ENCODE measurements at regions not wholly inside any gene's neighbourhood (a gene's known extent, or its start where the extent isn't known, plus 50 kb on each side); places are given as distances from the start of the nearest gene placed in this dataset.
A peak's percentile ranks its signal among the peaks of the same experiment; 100 is the strongest.

- no peak for DNase-seq
- TF ChIP-seq POLR2AphosphoS5 (IDR thresholded peaks at IDR 0.05) (no peak), POLR2A (IDR thresholded peaks at IDR 0.05) (no peak), EP300 (IDR thresholded peaks at IDR 0.05; ENCODE audit: low read depth) (no peak)
- TF ChIP-seq, protein P1, sequence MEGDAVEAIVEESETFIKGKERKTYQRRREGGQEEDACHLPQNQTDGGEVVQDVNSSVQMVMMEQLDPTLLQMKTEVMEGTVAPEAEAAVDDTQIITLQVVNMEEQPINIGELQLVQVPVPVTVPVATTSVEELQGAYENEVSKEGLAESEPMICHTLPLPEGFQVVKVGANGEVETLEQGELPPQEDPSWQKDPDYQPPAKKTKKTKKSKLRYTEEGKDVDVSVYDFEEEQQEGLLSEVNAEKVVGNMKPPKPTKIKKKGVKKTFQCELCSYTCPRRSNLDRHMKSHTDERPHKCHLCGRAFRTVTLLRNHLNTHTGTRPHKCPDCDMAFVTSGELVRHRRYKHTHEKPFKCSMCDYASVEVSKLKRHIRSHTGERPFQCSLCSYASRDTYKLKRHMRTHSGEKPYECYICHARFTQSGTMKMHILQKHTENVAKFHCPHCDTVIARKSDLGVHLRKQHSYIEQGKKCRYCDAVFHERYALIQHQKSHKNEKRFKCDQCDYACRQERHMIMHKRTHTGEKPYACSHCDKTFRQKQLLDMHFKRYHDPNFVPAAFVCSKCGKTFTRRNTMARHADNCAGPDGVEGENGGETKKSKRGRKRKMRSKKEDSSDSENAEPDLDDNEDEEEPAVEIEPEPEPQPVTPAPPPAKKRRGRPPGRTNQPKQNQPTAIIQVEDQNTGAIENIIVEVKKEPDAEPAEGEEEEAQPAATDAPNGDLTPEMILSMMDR (IDR thresholded peaks at IDR 0.05): no peak
- H3K4me1 ChIP-seq: peaks cover 0 to 26% (median 12%) of the 10 kb centered on the region in 4 donors
- 60 to 73% methylated on average over 1 to 6 of the region's 6 CpGs for WGBS, 2 donors (ENCODE audit: low coverage in 1 of 2)
- no peaks in the 10 kb centered on the region for H3K36me3 ChIP-seq
- intact Hi-C loops (cut with DNase I; ENCODE audit: low total_unique reads) (no loop called here), in situ Hi-C loops (cut with MboI; ENCODE audit: low pct_ligation_motif_present in 1 of 4, low pct_unique_long_range_greater_than_20kb in 1 of 4, low sequenced_read_pairs in 3 of 4) (no loop called here)
- no peaks in the 10 kb centered on the region for H3K27me3 ChIP-seq
- H3K27ac ChIP-seq: no peak overlapping the region
- no peaks in the 10 kb centered on the region for H3K9me3 ChIP-seq
- H3K4me3 ChIP-seq: no peak overlapping the region
These were observed 192.2 kb upstream of the HAAO start for GRCh38 chr2:42984617-42985016.

DNA sequence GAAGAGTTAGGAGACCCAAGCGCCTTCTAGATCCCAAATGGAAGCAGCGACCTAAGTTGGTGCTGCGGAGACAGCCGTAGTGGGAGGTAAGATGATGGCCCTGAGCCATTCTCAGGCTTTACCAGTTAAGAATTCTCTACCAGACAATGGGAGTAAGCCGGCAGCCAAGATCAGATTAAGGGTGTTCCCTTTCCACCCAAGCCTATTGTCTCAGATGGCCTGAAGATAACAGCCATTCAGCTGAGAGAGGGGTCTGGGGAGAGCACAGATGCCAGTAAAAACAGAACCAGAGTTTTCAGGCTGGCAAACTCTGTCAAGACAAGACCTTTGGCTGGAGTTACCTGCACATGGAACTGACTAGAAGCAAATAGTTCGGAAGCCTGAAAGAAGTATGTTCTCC lies 191.7 kb upstream of the HAAO start:
- no peak for DNase-seq
- Histone ChIP-seq H3K27ac (no peak overlapping the region), H3K4me1 (peaks cover 0 to 26% (median 16%) of the 10 kb centered on the region in 4 donors), H3K36me3 (no peaks in the 10 kb centered on the region), H3K9me3 (no peaks in the 10 kb centered on the region), H3K27me3 (no peaks in the 10 kb centered on the region), H3K4me3 (no peak overlapping the region)
- in situ Hi-C loops (cut with MboI; ENCODE audit: low pct_ligation_motif_present in 1 of 4, low pct_unique_long_range_greater_than_20kb in 1 of 4, low sequenced_read_pairs in 3 of 4): no loop called here
- TF ChIP-seq POLR2A (IDR thresholded peaks at IDR 0.05) (no peak), EP300 (IDR thresholded peaks at IDR 0.05; ENCODE audit: low read depth) (no peak), POLR2AphosphoS5 (IDR thresholded peaks at IDR 0.05) (no peak)
- TF ChIP-seq, protein P1 (IDR thresholded peaks at IDR 0.05): no peak
- intact Hi-C loops (cut with DNase I; ENCODE audit: low total_unique reads): no loop called here
- 89 to 100% methylated on average over 1 to 6 of the region's 6 CpGs for WGBS, 2 donors (ENCODE audit: low coverage in 1 of 2)

DNA sequence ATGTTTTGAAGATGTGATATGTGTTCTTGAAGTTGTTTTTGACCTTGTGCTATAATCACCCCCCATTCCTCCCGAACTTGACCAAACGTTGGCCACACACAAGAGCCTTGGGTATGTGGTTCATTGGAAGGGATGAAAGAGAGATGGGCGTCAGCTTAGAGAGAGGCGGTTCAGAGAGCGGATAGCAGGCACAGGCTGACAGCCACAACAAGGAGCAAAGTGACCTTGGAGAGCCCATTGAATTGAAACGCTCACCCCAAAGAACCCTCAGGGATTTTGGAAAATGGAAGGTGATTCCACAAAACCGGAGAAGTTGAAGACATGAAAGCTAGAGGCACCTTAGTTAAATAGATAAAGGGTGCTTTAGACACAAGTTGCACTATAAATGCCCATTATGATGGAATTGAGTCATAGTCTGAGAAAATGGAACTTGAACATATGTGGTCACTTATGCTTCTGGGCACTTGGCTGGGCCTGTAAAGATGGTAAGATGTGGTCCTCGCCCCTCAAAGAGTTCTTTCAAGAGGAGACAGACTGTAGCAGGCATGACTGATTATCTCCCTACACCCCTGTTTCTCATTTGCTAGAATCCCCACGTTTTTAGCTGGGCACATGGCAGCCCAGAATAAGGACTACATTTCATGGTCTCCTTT lies 188.5 kb upstream of the HAAO start:
- H3K4me1 ChIP-seq: peaks cover 0 to 26% (median 19%) of the 10 kb centered on the region in 4 donors
- intact Hi-C loops (cut with DNase I; ENCODE audit: low total_unique reads): no loop called here
- peak overlapping the region in 2 of 4 donors; percentile 60 to 73 for H3K27ac ChIP-seq
- no peaks in the 10 kb centered on the region for H3K27me3 ChIP-seq
- H3K4me3 ChIP-seq: no peak overlapping the region
- TF ChIP-seq POLR2A (IDR thresholded peaks at IDR 0.05): no peak
- TF ChIP-seq POLR2AphosphoS5 (IDR thresholded peaks at IDR 0.05): no peak
- no peak for TF ChIP-seq EP300 (IDR thresholded peaks at IDR 0.05; ENCODE audit: low read depth)
- TF ChIP-seq, protein P1 (IDR thresholded peaks at IDR 0.05): no peak
- WGBS, 2 donors (ENCODE audit: low coverage in 1 of 2): 85 to 91% methylated on average over 8 to 9 of the region's 9 CpGs
- in situ Hi-C loops (cut with MboI; ENCODE audit: low pct_ligation_motif_present in 1 of 4, low pct_unique_long_range_greater_than_20kb in 1 of 4, low sequenced_read_pairs in 3 of 4): no loop called here
- H3K36me3 ChIP-seq: no peaks in the 10 kb centered on the region
- H3K9me3 ChIP-seq: no peaks in the 10 kb centered on the region
- no peak for DNase-seq

DNA sequence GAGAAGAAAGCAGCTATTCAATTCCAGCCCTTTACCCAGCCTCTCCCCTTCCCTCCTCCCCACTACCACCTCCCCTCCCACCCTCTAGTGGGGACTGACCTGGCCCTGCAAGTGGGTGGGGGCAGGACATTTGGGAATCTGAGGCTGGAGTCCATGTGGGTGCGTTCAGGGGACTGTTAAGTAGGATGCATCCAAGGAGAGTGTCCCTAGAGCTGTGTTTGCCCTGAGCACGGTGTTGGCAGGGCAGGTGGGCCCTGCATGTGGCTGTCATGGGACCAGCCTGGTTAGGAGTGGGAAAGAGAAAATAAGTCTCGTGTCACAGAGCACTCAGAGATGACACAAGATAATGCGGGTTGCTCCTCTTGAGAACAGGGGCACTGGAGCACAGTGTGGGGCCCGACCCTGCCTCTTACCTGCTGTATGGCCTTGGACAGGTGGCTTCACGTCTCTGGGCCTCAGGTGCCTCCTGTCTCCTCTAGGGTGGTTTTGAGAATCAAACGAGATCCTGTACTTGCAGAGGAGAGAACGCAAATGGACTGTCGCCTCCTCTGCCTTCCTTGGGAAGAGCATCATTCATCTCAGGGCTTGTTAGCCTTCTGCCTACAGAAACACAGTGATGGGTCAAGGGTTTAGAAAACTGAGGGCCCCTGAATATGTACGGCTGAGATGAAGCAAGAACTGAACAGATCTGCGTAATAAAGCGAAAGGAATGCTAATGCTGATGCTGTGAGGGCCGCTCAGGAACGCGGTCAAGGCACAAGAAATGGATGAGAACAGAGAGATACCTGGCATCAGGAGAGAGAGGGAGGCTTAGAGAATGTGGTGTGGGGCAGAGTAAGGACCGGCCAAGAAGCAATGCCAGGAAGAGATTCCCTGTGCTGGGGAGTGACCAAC lies 187.7 kb upstream of the HAAO start:
- TF ChIP-seq POLR2AphosphoS5 (IDR thresholded peaks at IDR 0.05) (peak in 1 of 3 donors; percentile 1), POLR2A (IDR thresholded peaks at IDR 0.05) (no peak), EP300 (IDR thresholded peaks at IDR 0.05; ENCODE audit: low read depth) (no peak)
- TF ChIP-seq, protein P1 (IDR thresholded peaks at IDR 0.05): peak in 1 of 5 experiments; percentile 18
- peak overlapping the region; percentile 57 to 73 (median 61) for H3K27ac ChIP-seq
- peak; percentile 79 for DNase-seq
- no peaks in the 10 kb centered on the region for H3K9me3 ChIP-seq
- H3K4me1 ChIP-seq: peaks cover 3 to 33% (median 22%) of the 10 kb centered on the region in 4 donors
- no peak overlapping the region for H3K4me3 ChIP-seq
- intact Hi-C loops (cut with DNase I; ENCODE audit: low total_unique reads): loop anchor here (10.0 kb wide), 1 partner anchor 505 kb away; no protein-coding TSS in a partner anchor
- in situ Hi-C loops (cut with MboI; ENCODE audit: low pct_ligation_motif_present in 1 of 4, low pct_unique_long_range_greater_than_20kb in 1 of 4, low sequenced_read_pairs in 3 of 4): loop anchor here in 3 of 4 donors (10.0 kb wide), 3 partner anchors 145 to 505 kb away; no protein-coding TSS in a partner anchor
- WGBS, 2 donors (ENCODE audit: low coverage in 1 of 2): 69% methylated on average over 16 of the region's 16 CpGs; no CpG with 5 or more reads in 1 of the 2 donors
- H3K36me3 ChIP-seq: no peaks in the 10 kb centered on the region
- H3K27me3 ChIP-seq: no peaks in the 10 kb centered on the region

All from transverse colon (tissue), 4 donors.